ENCODE measurements at regions not wholly inside any gene's neighbourhood (a gene's known extent, or its start where the extent isn't known, plus 50 kb on each side); places are given as distances from the start of the nearest gene placed in this dataset.

- H3K4me1 ChIP-seq (ENCODE audit: control insufficient read depth, extremely low read depth, insufficient read depth, low read length), result no peaks in the 10 kb centered on the region
- no peaks in the 10 kb centered on the region for H3K79me2 ChIP-seq (ENCODE audit: control insufficient read depth, insufficient read depth, low read length)
- no peaks in the 10 kb centered on the region for H3K9me3 ChIP-seq (ENCODE audit: control insufficient read depth, low read depth, low read length)
- dilution Hi-C loops (cut with MboI; ENCODE audit: extremely low pct_ligation_motif_present, low sequenced_read_pairs), result no loop called here
- H3K4me3 ChIP-seq (ENCODE audit: control insufficient read depth in 2 of 3, extremely low read depth in 1 of 3, insufficient read depth in 2 of 3, low read depth in 1 of 3, low read length in 3 of 3), result no peak overlapping the region
- no peak overlapping the region for H2AFZ ChIP-seq (ENCODE audit: control insufficient read depth, low read length)
- H3K27ac ChIP-seq (ENCODE audit: control insufficient read depth, insufficient read depth, low read length), result no peak overlapping the region
- no peak for TF ChIP-seq CTCF (optimal IDR thresholded peaks at IDR 0.05 in 1 of 3, IDR thresholded peaks at IDR 0.05 in 1 of 3, conservative IDR thresholded peaks at IDR 0.05 in 1 of 3; ENCODE audit: extremely low read depth in 1 of 3, insufficient read depth in 2 of 3, low read length in 3 of 3)
- TF ChIP-seq EZH2 (IDR thresholded peaks at IDR 0.05; ENCODE audit: low read length), result no peak
- DNase-seq (ENCODE audit: low read depth, low spot score) (no peak), FAIRE-seq (no peak)
- no peaks in the 10 kb centered on the region for H3K9me1 ChIP-seq (ENCODE audit: control insufficient read depth, extremely low read depth, insufficient read depth, low read length)
- H4K20me1 ChIP-seq (ENCODE audit: control insufficient read depth, extremely low read depth, insufficient read depth, low read length), result no peaks in the 10 kb centered on the region
- no peak overlapping the region for H3K4me2 ChIP-seq (ENCODE audit: control insufficient read depth, extremely low read depth, insufficient read depth, low read depth, low read length)
- H3K9ac ChIP-seq (ENCODE audit: control insufficient read depth, extremely low read depth, insufficient read depth, low read length), result no peak overlapping the region
- no peaks in the 10 kb centered on the region for H3K27me3 ChIP-seq (ENCODE audit: control insufficient read depth, extremely low read depth, insufficient read depth, low read length)
- H3K36me3 ChIP-seq (ENCODE audit: control insufficient read depth in 2 of 2, extremely low read depth in 1 of 2, insufficient read depth in 2 of 2, low read length in 2 of 2), result no peaks in the 10 kb centered on the region
These were observed 577.4 kb upstream of the RAB6C start for GRCh38 chr2:129402076-129402475.

DNA sequence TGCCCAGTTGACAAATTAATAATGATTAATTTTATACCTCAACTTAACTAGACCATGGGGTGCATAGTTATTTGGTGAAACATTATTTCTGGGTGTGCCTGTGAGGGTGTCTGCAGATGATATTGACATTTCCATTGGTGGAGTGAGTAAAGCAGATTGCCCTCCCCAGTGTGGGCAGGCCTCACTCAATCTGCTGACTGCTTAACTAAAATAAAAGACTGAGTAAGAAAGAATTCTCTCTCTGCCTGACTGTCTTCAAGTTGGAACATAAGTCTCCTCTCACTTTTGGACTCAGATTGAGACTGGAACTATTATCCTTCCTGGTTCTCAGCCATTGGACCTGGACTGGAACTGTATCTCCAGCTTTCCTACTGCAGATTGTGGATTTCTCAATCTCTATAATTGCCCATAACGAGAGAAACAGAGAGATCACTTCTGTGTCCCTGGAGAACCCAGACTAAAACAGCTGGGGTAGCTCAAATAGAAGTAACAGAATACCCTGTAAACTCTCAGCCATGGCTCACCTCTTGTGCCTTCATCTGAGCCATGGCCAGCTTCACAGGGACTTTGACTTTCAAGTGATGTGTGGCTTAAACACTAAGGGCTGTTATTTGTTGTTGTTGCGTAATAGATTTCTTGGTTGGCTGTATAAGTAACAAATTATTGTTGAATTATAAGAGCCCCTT, 575.3 kb upstream of the RAB6C start:
- Histone ChIP-seq H3K9ac (ENCODE audit: control insufficient read depth, extremely low read depth, insufficient read depth, low read length) (no peak overlapping the region), H3K79me2 (ENCODE audit: control insufficient read depth, insufficient read depth, low read length) (no peaks in the 10 kb centered on the region), H3K27me3 (ENCODE audit: control insufficient read depth, extremely low read depth, insufficient read depth, low read length) (no peaks in the 10 kb centered on the region), H2AFZ (ENCODE audit: control insufficient read depth, low read length) (no peak overlapping the region), H4K20me1 (ENCODE audit: control insufficient read depth, extremely low read depth, insufficient read depth, low read length) (no peaks in the 10 kb centered on the region), H3K4me3 (ENCODE audit: control insufficient read depth in 2 of 3, extremely low read depth in 1 of 3, insufficient read depth in 2 of 3, low read depth in 1 of 3, low read length in 3 of 3) (no peak overlapping the region), H3K27ac (ENCODE audit: control insufficient read depth, insufficient read depth, low read length) (no peak overlapping the region), H3K9me1 (ENCODE audit: control insufficient read depth, extremely low read depth, insufficient read depth, low read length) (no peaks in the 10 kb centered on the region), H3K36me3 (ENCODE audit: control insufficient read depth in 2 of 2, extremely low read depth in 1 of 2, insufficient read depth in 2 of 2, low read length in 2 of 2) (no peaks in the 10 kb centered on the region), H3K4me1 (ENCODE audit: control insufficient read depth, extremely low read depth, insufficient read depth, low read length) (no peaks in the 10 kb centered on the region), H3K4me2 (ENCODE audit: control insufficient read depth, extremely low read depth, insufficient read depth, low read depth, low read length) (no peak overlapping the region), H3K9me3 (ENCODE audit: control insufficient read depth, low read depth, low read length) (no peaks in the 10 kb centered on the region)
- DNase-seq (ENCODE audit: low read depth, low spot score), result no peak
- TF ChIP-seq EZH2 (IDR thresholded peaks at IDR 0.05; ENCODE audit: low read length) (no peak), CTCF (optimal IDR thresholded peaks at IDR 0.05 in 1 of 3, IDR thresholded peaks at IDR 0.05 in 1 of 3, conservative IDR thresholded peaks at IDR 0.05 in 1 of 3; ENCODE audit: extremely low read depth in 1 of 3, insufficient read depth in 2 of 3, low read length in 3 of 3) (no peak)
- no peak for FAIRE-seq
- dilution Hi-C loops (cut with MboI; ENCODE audit: extremely low pct_ligation_motif_present, low sequenced_read_pairs), result no loop called here
